ENCODE measurements at regions not wholly inside any gene's neighbourhood (a gene's known extent, or its start where the extent isn't known, plus 50 kb on each side); places are given as distances from the start of the nearest gene placed in this dataset.

GRCh38 chr5:4877579-4877978 is 262.6 kb upstream of the ADAMTS16 start:
- Mint-ChIP-seq H3K27ac (no peak overlapping the region), H3K4me3 (no peak overlapping the region), H3K9me3 (no peaks in the 10 kb centered on the region), H3K36me3 (ENCODE audit: low read depth) (no peaks in the 10 kb centered on the region), H3K27me3 (ENCODE audit: insufficient read depth) (peaks cover 13% of the 10 kb centered on the region), H3K4me1 (ENCODE audit: low read depth) (no peaks in the 10 kb centered on the region)
- DNase-seq = no peak
- no peak for TF ChIP-seq CTCF (IDR thresholded peaks at IDR 0.05)

DNA sequence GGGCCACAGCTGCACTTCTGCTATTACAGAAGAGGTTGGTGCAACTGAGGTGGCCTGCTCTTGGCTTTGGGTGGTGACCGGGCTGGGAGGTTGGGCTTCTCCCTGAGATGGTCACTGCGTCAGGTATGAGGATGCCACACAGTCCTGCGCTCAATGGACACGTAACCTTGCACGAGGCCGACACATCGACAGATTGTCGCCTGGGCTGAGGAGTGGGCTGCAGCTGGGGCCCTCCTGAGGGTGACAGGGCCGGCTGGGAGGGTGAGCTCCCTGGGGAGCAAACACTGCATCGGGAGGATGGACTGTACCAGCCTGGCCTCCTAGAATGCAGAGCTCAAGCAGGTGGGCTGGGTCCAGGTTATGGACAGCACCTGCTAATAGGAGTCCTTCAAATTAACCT is 261.1 kb upstream of the ADAMTS16 start:
- Mint-ChIP-seq H3K9me3 (no peaks in the 10 kb centered on the region), H3K27ac (no peak overlapping the region), H3K4me3 (no peak overlapping the region), H3K4me1 (ENCODE audit: low read depth) (no peaks in the 10 kb centered on the region), H3K27me3 (ENCODE audit: insufficient read depth) (peaks cover 10% of the 10 kb centered on the region), H3K36me3 (ENCODE audit: low read depth) (no peaks in the 10 kb centered on the region)
- DNase-seq = no peak
- TF ChIP-seq CTCF (IDR thresholded peaks at IDR 0.05) = no peak

DNA sequence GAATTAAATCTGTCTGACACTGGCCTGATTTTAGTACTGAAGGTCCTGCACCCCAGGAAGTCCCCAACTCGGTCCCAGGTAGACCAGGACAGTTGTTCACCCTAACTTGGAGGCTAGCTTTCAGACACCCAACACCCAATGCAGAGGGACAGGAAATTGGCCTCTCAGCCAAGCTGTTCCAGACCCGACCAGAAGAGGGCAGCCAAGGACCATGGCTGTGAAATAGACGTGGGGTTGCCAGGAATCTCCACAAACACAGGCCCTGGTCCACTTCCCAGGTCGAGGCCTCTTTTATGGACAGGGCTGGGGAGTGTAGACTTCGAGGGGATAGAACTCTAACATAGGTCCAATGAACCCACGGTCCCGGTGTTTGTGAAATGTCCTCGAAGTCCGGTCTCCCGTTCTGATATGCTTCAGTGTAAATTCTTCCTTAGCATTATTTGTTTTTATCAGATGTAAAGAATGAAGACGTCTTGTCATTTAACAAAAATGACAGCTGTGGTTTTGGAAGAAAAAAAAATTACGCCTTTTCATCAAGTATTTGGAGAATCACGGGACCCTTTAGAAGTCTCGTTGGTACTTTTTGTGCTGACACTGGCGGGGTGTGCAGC is 260.3 kb upstream of the ADAMTS16 start:
- no peaks in the 10 kb centered on the region for H3K9me3 Mint-ChIP-seq
- H3K27me3 Mint-ChIP-seq (ENCODE audit: insufficient read depth) = peaks cover 8% of the 10 kb centered on the region
- no peaks in the 10 kb centered on the region for H3K36me3 Mint-ChIP-seq (ENCODE audit: low read depth)
- no peak overlapping the region for H3K4me3 Mint-ChIP-seq
- TF ChIP-seq CTCF (IDR thresholded peaks at IDR 0.05) = peak; percentile 93
- H3K27ac Mint-ChIP-seq = no peak overlapping the region
- peak; percentile 58 for DNase-seq
- H3K4me1 Mint-ChIP-seq (ENCODE audit: low read depth) = no peaks in the 10 kb centered on the region

DNA sequence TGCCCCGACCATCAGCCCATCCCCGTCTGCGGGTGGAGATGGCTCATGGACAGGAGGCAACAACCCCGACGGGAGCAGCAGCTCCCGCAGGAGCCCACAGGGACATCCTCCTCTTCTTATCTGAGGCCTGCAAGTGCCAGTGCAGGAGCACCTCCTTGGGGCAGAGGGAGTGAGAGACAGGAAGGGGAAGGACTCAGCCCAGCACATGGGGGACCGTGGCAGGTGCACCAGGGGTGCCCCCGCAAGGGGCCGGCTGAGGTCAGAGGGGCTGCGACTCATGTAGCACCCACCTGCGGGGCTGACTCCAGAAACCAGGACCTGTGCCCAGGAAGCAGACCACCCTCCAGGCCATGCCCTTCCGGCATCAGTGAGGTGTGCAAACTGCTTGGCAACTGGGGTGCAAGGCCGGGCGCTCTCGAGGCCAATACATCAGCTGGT is 259.8 kb upstream of the ADAMTS16 start:
- Mint-ChIP-seq H3K9me3 (no peaks in the 10 kb centered on the region), H3K27ac (no peak overlapping the region), H3K36me3 (ENCODE audit: low read depth) (no peaks in the 10 kb centered on the region), H3K4me3 (no peak overlapping the region), H3K4me1 (ENCODE audit: low read depth) (no peaks in the 10 kb centered on the region), H3K27me3 (ENCODE audit: insufficient read depth) (peaks cover 7% of the 10 kb centered on the region)
- no peak for TF ChIP-seq CTCF (IDR thresholded peaks at IDR 0.05)
- DNase-seq = no peak

GRCh38 chr5:4881366-4882002 is 258.6 kb upstream of the ADAMTS16 start:
- Mint-ChIP-seq H3K4me3 (no peak overlapping the region), H3K36me3 (ENCODE audit: low read depth) (no peaks in the 10 kb centered on the region), H3K9me3 (no peaks in the 10 kb centered on the region; the same call in 1 of the 2 replicates), H3K27me3 (ENCODE audit: insufficient read depth) (peaks cover 6% of the 10 kb centered on the region), H3K27ac (no peak overlapping the region), H3K4me1 (ENCODE audit: low read depth) (no peaks in the 10 kb centered on the region)
- no peak for DNase-seq
- no peak for TF ChIP-seq CTCF (IDR thresholded peaks at IDR 0.05)
